HG03571 (cell line): ENCODE measurements at regions not wholly inside any gene's neighbourhood (a gene's known extent, or its start where the extent isn't known, plus 50 kb on each side); places are given as distances from the start of the nearest gene placed in this dataset.

ENCODE experiments used
- ATAC-seq: cut with Tn5 transposase; IDR thresholded peaks from one replicate; pipeline ENCODE4 v1.9.1; 2021; ENCODE audit not compliant: unreplicated experiment

- no peak for ATAC-seq
Measured at GRCh38 chr22:34969001-34969790, 96.8 kb upstream of the ISX start.

GRCh38 chr22:34971456-34971855 is 94.5 kb upstream of the ISX start:
- ATAC-seq = no peak

- ATAC-seq = no peak
Measured at GRCh38 chr22:34972191-34972897, 93.6 kb upstream of the ISX start.

GRCh38 chr22:34973016-34973415 is 92.9 kb upstream of the ISX start:
- ATAC-seq = no peak

GRCh38 chr22:34973926-34974325 is 92.0 kb upstream of the ISX start:
- no peak for ATAC-seq

- ATAC-seq = no peak
Measured at GRCh38 chr22:34975721-34976120, 90.2 kb upstream of the ISX start.

GRCh38 chr22:34976474-34976873 is 89.5 kb upstream of the ISX start:
- no peak for ATAC-seq

GRCh38 chr22:34976886-34977285 is 89.1 kb upstream of the ISX start:
- ATAC-seq = no peak

- ATAC-seq = no peak
Measured at GRCh38 chr22:34986523-34986922, 79.4 kb upstream of the ISX start.

- ATAC-seq = no peak
Measured at GRCh38 chr22:34992672-34993071, 73.3 kb upstream of the ISX start.

- ATAC-seq = no peak
Measured at GRCh38 chr22:34993548-34993947, 72.4 kb upstream of the ISX start.

- no peak for ATAC-seq
Measured at GRCh38 chr22:34997633-34998299, 68.2 kb upstream of the ISX start.

GRCh38 chr22:34998921-34999320 is 67.0 kb upstream of the ISX start:
- no peak for ATAC-seq

- ATAC-seq = no peak
Measured at GRCh38 chr22:35008213-35008612, 57.7 kb upstream of the ISX start.

- ATAC-seq = no peak
Measured at GRCh38 chr22:35010543-35010942, 55.4 kb upstream of the ISX start.

- ATAC-seq = no peak
Measured at GRCh38 chr22:35014812-35015211, 51.1 kb upstream of the ISX start.
